ENCODE measurements at regions not wholly inside any gene's neighbourhood (a gene's known extent, or its start where the extent isn't known, plus 50 kb on each side); places are given as distances from the start of the nearest gene placed in this dataset.

DNA sequence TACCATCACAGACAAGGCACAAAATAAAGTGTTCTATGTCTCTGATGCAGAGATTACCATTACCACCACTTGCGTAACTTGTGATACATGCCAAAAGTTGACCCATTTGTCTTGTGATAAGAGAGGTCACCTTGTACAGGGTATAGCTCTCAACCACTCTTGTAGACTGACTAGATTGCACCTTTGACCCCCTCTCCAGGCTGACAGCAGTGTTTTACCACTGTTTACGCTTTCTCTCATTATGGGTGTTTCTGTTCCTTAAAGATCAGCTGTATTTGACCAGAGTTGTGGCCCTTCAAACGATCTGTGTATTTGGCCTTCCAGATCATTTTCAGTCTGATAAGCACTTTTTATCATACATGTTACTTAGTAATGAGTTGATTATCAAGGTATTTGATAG, 215.7 kb upstream of the HNMT start:
- no peak for TF ChIP-seq ZNF274 (IDR thresholded peaks at IDR 0.05; ENCODE audit: insufficient read depth, insufficient read length)
- no peak for TF ChIP-seq POLR2A (IDR thresholded peaks at IDR 0.05; ENCODE audit: low read depth, low read length)
- no peak for TF ChIP-seq RAD21 (IDR thresholded peaks at IDR 0.05; ENCODE audit: insufficient read depth, low read depth, low read length)
- TF ChIP-seq, protein P1, sequence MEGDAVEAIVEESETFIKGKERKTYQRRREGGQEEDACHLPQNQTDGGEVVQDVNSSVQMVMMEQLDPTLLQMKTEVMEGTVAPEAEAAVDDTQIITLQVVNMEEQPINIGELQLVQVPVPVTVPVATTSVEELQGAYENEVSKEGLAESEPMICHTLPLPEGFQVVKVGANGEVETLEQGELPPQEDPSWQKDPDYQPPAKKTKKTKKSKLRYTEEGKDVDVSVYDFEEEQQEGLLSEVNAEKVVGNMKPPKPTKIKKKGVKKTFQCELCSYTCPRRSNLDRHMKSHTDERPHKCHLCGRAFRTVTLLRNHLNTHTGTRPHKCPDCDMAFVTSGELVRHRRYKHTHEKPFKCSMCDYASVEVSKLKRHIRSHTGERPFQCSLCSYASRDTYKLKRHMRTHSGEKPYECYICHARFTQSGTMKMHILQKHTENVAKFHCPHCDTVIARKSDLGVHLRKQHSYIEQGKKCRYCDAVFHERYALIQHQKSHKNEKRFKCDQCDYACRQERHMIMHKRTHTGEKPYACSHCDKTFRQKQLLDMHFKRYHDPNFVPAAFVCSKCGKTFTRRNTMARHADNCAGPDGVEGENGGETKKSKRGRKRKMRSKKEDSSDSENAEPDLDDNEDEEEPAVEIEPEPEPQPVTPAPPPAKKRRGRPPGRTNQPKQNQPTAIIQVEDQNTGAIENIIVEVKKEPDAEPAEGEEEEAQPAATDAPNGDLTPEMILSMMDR (IDR thresholded peaks at IDR 0.05 in 2 of 3, conservative IDR thresholded peaks at IDR 0.05 in 1 of 3; ENCODE audit: control insufficient read depth in 2 of 3, extremely low read depth in 1 of 3, insufficient read depth in 1 of 3, low read depth in 3 of 3, low read length in 3 of 3): no peak
- no peak for TF ChIP-seq YY1 (IDR thresholded peaks at IDR 0.05; ENCODE audit: low read depth, low read length)
- TF ChIP-seq NFYA (IDR thresholded peaks at IDR 0.05; ENCODE audit: borderline replicate concordance, low read depth, low read length): no peak
- TF ChIP-seq SUZ12 (IDR thresholded peaks at IDR 0.05; ENCODE audit: unreplicated experiment): no peak
- TF ChIP-seq, protein P2, sequence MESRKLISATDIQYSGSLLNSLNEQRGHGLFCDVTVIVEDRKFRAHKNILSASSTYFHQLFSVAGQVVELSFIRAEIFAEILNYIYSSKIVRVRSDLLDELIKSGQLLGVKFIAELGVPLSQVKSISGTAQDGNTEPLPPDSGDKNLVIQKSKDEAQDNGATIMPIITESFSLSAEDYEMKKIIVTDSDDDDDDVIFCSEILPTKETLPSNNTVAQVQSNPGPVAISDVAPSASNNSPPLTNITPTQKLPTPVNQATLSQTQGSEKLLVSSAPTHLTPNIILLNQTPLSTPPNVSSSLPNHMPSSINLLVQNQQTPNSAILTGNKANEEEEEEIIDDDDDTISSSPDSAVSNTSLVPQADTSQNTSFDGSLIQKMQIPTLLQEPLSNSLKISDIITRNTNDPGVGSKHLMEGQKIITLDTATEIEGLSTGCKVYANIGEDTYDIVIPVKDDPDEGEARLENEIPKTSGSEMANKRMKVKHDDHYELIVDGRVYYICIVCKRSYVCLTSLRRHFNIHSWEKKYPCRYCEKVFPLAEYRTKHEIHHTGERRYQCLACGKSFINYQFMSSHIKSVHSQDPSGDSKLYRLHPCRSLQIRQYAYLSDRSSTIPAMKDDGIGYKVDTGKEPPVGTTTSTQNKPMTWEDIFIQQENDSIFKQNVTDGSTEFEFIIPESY (IDR thresholded peaks at IDR 0.05): no peak
- no peak for TF ChIP-seq PAX8 (IDR thresholded peaks at IDR 0.05)
- TF ChIP-seq, protein P3, sequence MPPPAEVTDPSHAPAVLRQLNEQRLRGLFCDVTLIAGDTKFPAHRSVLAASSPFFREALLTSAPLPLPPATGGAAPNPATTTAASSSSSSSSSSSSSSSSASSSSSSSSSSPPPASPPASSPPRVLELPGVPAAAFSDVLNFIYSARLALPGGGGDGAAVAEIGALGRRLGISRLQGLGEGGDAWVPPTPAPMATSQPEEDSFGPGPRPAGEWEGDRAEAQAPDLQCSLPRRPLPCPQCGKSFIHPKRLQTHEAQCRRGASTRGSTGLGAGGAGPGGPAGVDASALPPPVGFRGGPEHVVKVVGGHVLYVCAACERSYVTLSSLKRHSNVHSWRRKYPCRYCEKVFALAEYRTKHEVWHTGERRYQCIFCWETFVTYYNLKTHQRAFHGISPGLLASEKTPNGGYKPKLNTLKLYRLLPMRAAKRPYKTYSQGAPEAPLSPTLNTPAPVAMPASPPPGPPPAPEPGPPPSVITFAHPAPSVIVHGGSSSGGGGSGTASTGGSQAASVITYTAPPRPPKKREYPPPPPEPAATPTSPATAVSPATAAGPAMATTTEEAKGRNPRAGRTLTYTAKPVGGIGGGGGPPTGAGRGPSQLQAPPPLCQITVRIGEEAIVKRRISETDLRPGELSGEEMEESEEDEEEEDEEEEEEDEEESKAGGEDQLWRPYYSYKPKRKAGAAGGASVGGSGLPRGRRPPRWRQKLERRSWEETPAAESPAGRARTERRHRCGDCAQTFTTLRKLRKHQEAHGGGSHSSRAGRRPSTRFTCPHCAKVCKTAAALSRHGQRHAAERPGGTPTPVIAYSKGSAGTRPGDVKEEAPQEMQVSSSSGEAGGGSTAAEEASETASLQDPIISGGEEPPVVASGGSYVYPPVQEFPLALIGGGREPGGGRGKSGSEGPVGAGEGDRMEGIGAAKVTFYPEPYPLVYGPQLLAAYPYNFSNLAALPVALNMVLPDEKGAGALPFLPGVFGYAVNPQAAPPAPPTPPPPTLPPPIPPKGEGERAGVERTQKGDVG (CRISPR knock-in tag; IDR thresholded peaks at IDR 0.05): no peak
- no peak for TF ChIP-seq MEF2A (IDR thresholded peaks at IDR 0.05; ENCODE audit: insufficient read depth, low read depth, low read length)
- TF ChIP-seq GABPA (IDR thresholded peaks at IDR 0.05; ENCODE audit: low read depth): no peak
- TF ChIP-seq NFYB (IDR thresholded peaks at IDR 0.05; ENCODE audit: insufficient read depth, low read depth, low read length): no peak
- TF ChIP-seq EGR1 (IDR thresholded peaks at IDR 0.05; ENCODE audit: borderline replicate concordance in 1 of 2, low read depth in 2 of 2, low read length in 2 of 2): no peak
